MCF 10A (cell line): ENCODE measurements at regions not wholly inside any gene's neighbourhood (a gene's known extent, or its start where the extent isn't known, plus 50 kb on each side); places are given as distances from the start of the nearest gene placed in this dataset.

Experiments used
- BruUV-seq: library from RNA; stranded (reverse); fragments of 400-500 nt; replicated peaks from 2 replicates; lab custom pipeline; 2021; lab: Mats Ljungman, UMichigan
- CTCF ChIA-PET: fragments of 300-600 bp; sonication (Branson Sonifier 250); formaldehyde crosslinking; extraction: SDS; loops from one replicate; lab custom pipeline; 2021; ENCODE audit warnings: antibody characterized with exemption, inconsistent platforms; lab: Yijun Ruan, JAX
- POLR2A ChIA-PET: fragments of 300-600, 350-650 bp; sonication (Branson Sonifier 250); formaldehyde crosslinking; extraction: SDS; loops from one replicate; lab custom pipeline; 2020; ENCODE audit warnings: antibody characterized with exemption, inconsistent platforms; lab: Yijun Ruan, JAX
- DNase-seq: peaks from one replicate; pipeline ENCODE4 v3.0.0-alpha.2; 2018; ENCODE audit not compliant: unreplicated experiment
- H3K27ac Mint-ChIP-seq: one replicate; pipeline ENCODE4 v1.8.0; 2022; ENCODE audit warnings: mild to moderate bottlenecking, low read depth, mixed read lengths; ENCODE audit not compliant: unreplicated experiment
- H3K27me3 Mint-ChIP-seq: one replicate; pipeline ENCODE4 v1.8.0; 2022; ENCODE audit warnings: mixed read lengths; ENCODE audit not compliant: insufficient read depth, unreplicated experiment
- H3K36me3 Mint-ChIP-seq: one replicate; pipeline ENCODE4 v1.8.0; 2022; ENCODE audit warnings: mild to moderate bottlenecking, moderate library complexity, mixed read lengths; ENCODE audit not compliant: insufficient read depth, unreplicated experiment
- H3K4me1 Mint-ChIP-seq: one replicate; pipeline ENCODE4 v1.8.0; 2022; ENCODE audit warnings: mixed read lengths; ENCODE audit not compliant: insufficient read depth, unreplicated experiment
- H3K4me3 Mint-ChIP-seq: one replicate; pipeline ENCODE4 v1.8.0; 2022; ENCODE audit warnings: mild to moderate bottlenecking, moderate library complexity, mixed read lengths; ENCODE audit not compliant: unreplicated experiment
- H3K9me3 Mint-ChIP-seq: one replicate; pipeline ENCODE4 v1.8.0; 2022; ENCODE audit warnings: mixed read lengths; ENCODE audit not compliant: unreplicated experiment
- CTCF ChIP-seq: fragments of 200-600 bp; IDR thresholded peaks from one replicate; pipeline ENCODE4 v1.8.0; 2022; ENCODE audit warnings: antibody characterized with exemption, mild to moderate bottlenecking; ENCODE audit not compliant: unreplicated experiment
- intact Hi-C: fragments of 100-400 bp; cut with micrococcal nuclease; formaldehyde crosslinking; loops from 2 replicates; pipeline ENCODE4 v1.14.1; 2022

GRCh38 chr6:91449539-91449938, 862.7 kb upstream of the MAP3K7 start:
- H3K27ac Mint-ChIP-seq: no peak overlapping the region
- no peak for TF ChIP-seq CTCF
- DNase-seq: no peak

GRCh38 chr6:91447530-91448254, 860.8 kb upstream of the MAP3K7 start:
- DNase-seq: no peak
- ChIA-PET POLR2A (no interaction called here), CTCF (no interaction called here)
- H3K4me1 Mint-ChIP-seq: peaks cover 5% of the 10 kb centered on the region
- no TSS peak for BruUV-seq
- intact Hi-C loops: no loop called here
- no peak for TF ChIP-seq CTCF
- H3K27ac Mint-ChIP-seq: no peak overlapping the region
- H3K36me3 Mint-ChIP-seq: no peaks in the 10 kb centered on the region
- H3K27me3 Mint-ChIP-seq: peaks cover 16% of the 10 kb centered on the region
- no peaks in the 10 kb centered on the region for H3K9me3 Mint-ChIP-seq
- no peak overlapping the region for H3K4me3 Mint-ChIP-seq

More at GRCh38 chr6:91449539-91449938, 862.7 kb upstream of the MAP3K7 start:
- ChIA-PET CTCF (no interaction called here), POLR2A (no interaction called here)
- Mint-ChIP-seq H3K4me3 (no peak overlapping the region), H3K9me3 (no peaks in the 10 kb centered on the region), H3K27me3 (peaks cover 16% of the 10 kb centered on the region), H3K36me3 (no peaks in the 10 kb centered on the region), H3K4me1 (no peaks in the 10 kb centered on the region)
- intact Hi-C loops: no loop called here
- no TSS peak for BruUV-seq

GRCh38 chr6:91447081-91447480, 860.2 kb upstream of the MAP3K7 start:
- no TSS peak for BruUV-seq
- ChIA-PET POLR2A (no interaction called here), CTCF (interaction anchor here (0.6 kb wide), 1 partner anchor 26 kb away, joined by 5 read pairs; no protein-coding TSS in a partner anchor)
- TF ChIP-seq CTCF: no peak
- no peaks in the 10 kb centered on the region for H3K9me3 Mint-ChIP-seq
- no peak overlapping the region for H3K4me3 Mint-ChIP-seq
- H3K27ac Mint-ChIP-seq: no peak overlapping the region
- intact Hi-C loops: no loop called here
- DNase-seq: no peak
- H3K36me3 Mint-ChIP-seq: no peaks in the 10 kb centered on the region
- H3K27me3 Mint-ChIP-seq: peaks cover 16% of the 10 kb centered on the region
- H3K4me1 Mint-ChIP-seq: peaks cover 11% of the 10 kb centered on the region

- H3K27me3 Mint-ChIP-seq: no peaks in the 10 kb centered on the region
- no TSS peak for BruUV-seq
- H3K4me3 Mint-ChIP-seq: no peak overlapping the region
- H3K27ac Mint-ChIP-seq: no peak overlapping the region
- no peaks in the 10 kb centered on the region for H3K36me3 Mint-ChIP-seq
- H3K9me3 Mint-ChIP-seq: no peaks in the 10 kb centered on the region
- POLR2A ChIA-PET: interaction anchor here (0.7 kb wide), 1 partner anchor 16 kb away, joined by 3 read pairs; no protein-coding TSS in a partner anchor
- TF ChIP-seq CTCF: no peak
- CTCF ChIA-PET: interaction anchor here (1.2 kb wide), 1 partner anchor 10 kb away, joined by 6 read pairs; no protein-coding TSS in a partner anchor
- intact Hi-C loops: no loop called here
- peaks cover 14% of the 10 kb centered on the region for H3K4me1 Mint-ChIP-seq
- peak; percentile 45 for DNase-seq
Measured at GRCh38 chr6:91443405-91443804, 856.5 kb upstream of the MAP3K7 start.
